ENCODE measurements at regions not wholly inside any gene's neighbourhood (a gene's known extent, or its start where the extent isn't known, plus 50 kb on each side); places are given as distances from the start of the nearest gene placed in this dataset.

GRCh38 chr3:26118165-26118564 is 328.3 kb downstream of the OXSM start:
- TF ChIP-seq CTCF (IDR thresholded peaks at IDR 0.05; ENCODE audit: low read depth, low read length, missing input control) (no peak), MAX (IDR thresholded peaks at IDR 0.05) (no peak), JUND (IDR thresholded peaks at IDR 0.05) (no peak), REST (IDR thresholded peaks at IDR 0.05) (no peak), ATF3 (IDR thresholded peaks at IDR 0.05) (no peak), FOXA1 (IDR thresholded peaks at IDR 0.05) (no peak), EGR1 (IDR thresholded peaks at IDR 0.05; ENCODE audit: low read depth in 2 of 2) (no peak), RAD21 (IDR thresholded peaks at IDR 0.05) (peak; percentile 7 to 15), HNF4G (IDR thresholded peaks at IDR 0.05) (no peak), YY1 (IDR thresholded peaks at IDR 0.05) (no peak), TAF1 (conservative IDR thresholded peaks at IDR 0.05) (no peak), GABPA (IDR thresholded peaks at IDR 0.05 in 1 of 2, conservative IDR thresholded peaks at IDR 0.05 in 1 of 2) (no peak), RXRA (IDR thresholded peaks at IDR 0.05) (no peak), SP1 (IDR thresholded peaks at IDR 0.05) (no peak)

All from liver (tissue), 3 donors.